ENCODE measurements at regions not wholly inside any gene's neighbourhood (a gene's known extent, or its start where the extent isn't known, plus 50 kb on each side); places are given as distances from the start of the nearest gene placed in this dataset.
A peak's percentile ranks its signal among the peaks of the same experiment; 100 is the strongest.
"Not testable (repeated sequence)": the region's sequence is repeated elsewhere in the genome, so short reads cannot be mapped to it uniquely, and the experiment has no call there.

DNA sequence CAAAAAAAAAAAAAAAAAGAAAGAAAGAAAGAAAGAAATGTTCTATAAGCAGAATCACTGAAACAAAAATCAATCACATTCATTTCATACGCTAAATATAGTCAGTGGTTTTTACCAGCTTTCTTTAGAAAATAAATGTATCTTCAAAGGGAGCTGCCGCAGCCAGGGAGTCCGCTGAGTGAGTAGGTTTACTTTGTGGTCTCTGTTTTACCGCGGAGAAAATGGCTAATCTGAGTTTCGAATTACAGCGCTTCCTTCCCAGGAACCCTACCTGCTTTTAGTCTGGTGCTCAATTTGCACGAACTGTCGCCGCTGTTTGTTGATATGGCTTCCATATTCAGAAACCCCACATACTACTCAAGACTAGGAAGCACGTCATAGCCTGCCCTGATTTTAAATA, 102.4 kb downstream of the TFAP2A start:
- TF ChIP-seq TCF7L2 (IDR thresholded peaks at IDR 0.05; ENCODE audit: borderline replicate concordance, extremely low read depth, insufficient read depth, insufficient read length) (peak; percentile 35), CBX3 (IDR thresholded peaks at IDR 0.05; ENCODE audit: low read depth) (no peak), SIN3A (IDR thresholded peaks at IDR 0.05; ENCODE audit: low read depth) (no peak)
- Histone ChIP-seq H3K4me1 (ENCODE audit: control insufficient read depth in 1 of 2, insufficient read depth in 2 of 2, low read length in 2 of 2) (peaks cover 5 to 19% of the 10 kb centered on the region in 2 experiments; a peak in 3 of 4 replicates), H3K27me3 (ENCODE audit: insufficient read depth, low read length) (no peaks in the 10 kb centered on the region), H3K36me3 (ENCODE audit: control insufficient read depth in 1 of 2, insufficient read depth in 2 of 2, low read length in 2 of 2) (no peaks in the 10 kb centered on the region), H4K20me1 (ENCODE audit: insufficient read depth) (no peaks in the 10 kb centered on the region), H3K9me2 (ENCODE audit: insufficient read depth) (no peaks in the 10 kb centered on the region), H3K4me2 (ENCODE audit: low read length) (no peak overlapping the region), H3K9me3 (ENCODE audit: control insufficient read depth in 1 of 2, insufficient read depth in 1 of 2, low read depth in 1 of 2, low read length in 2 of 2) (no peaks in the 10 kb centered on the region), H3K27ac (ENCODE audit: low read depth, low read length) (no peak overlapping the region), H3K4me3 (replicated peaks in 1 of 2; ENCODE audit: low read depth in 1 of 2, low read length in 2 of 2) (no peak overlapping the region), H3K79me2 (ENCODE audit: insufficient read depth, low read length) (no peaks in the 10 kb centered on the region), H3K9ac (ENCODE audit: low read length) (no peak overlapping the region), H2AFZ (ENCODE audit: low read depth, low read length, poor library complexity, severe bottlenecking) (no peak overlapping the region)
- ATAC-seq = no peak
- no peak for DNase-seq (ENCODE audit: low read depth, low spot score)
- intact Hi-C loops (cut with micrococcal nuclease) = no loop called here
- BruUV-seq (replicated peaks) = no TSS peak
- CTCF ChIA-PET = no interaction called here
- POLR2A ChIA-PET = interaction anchor here (0.7 kb wide), 1 partner anchor 19 kb away, joined by 5 read pairs; no protein-coding TSS in a partner anchor
- RAD21 ChIA-PET (ENCODE audit: low non-redundant PET in 1 of 2, low total read pairs in 2 of 2, uncharacterized antibody in 2 of 2, unreplicated experiment in 2 of 2) = no interaction called here

DNA sequence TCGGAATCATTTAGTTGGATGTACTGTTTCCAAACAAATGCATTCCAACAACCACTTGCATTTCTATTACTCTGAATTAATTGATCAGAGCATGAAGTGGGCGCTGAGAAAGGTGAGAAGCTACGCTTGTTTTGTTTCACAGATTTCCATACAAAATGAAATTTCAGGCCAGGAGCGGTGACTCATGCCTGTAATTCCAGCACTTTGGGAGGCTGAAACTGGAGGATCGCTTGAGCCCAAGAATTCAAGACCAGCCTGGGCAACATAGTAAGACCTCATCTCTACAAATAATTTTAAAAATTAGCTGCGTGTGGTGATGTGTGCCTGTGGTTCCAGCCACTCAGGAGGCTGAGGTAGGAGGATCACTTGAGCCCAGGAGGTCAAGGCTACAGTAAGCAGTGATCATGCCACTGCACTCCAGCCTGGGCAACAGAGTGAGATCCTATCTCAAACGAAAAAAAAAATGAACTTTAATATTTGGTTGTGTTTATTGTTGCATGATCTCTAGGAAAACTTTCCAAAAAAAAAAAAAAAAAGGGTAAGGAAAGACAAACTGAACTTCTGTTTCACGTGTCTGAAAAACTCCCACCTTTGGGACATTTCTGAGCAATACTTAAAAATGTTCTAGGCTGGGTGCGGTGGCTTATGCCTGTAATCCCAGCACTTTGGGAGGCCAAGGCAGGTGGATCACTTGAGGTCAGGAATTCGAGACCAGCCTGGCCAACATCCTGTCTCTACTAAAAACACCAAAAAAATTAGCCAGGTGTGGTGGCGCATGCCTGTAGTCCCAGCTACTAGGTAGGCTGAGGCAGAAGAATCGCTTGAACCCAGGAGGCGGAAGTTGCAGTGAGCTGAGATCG, 103.1 kb downstream of the TFAP2A start:
- H3K9ac ChIP-seq (ENCODE audit: low read length); H3K36me3 ChIP-seq (ENCODE audit: control insufficient read depth in 1 of 2, insufficient read depth in 2 of 2, low read length in 2 of 2); H3K9me2 ChIP-seq (ENCODE audit: insufficient read depth); H3K27me3 ChIP-seq (ENCODE audit: insufficient read depth, low read length); DNase-seq (ENCODE audit: low read depth, low spot score); H3K79me2 ChIP-seq (ENCODE audit: insufficient read depth, low read length); H4K20me1 ChIP-seq (ENCODE audit: insufficient read depth); BruUV-seq (replicated peaks); intact Hi-C loops (cut with micrococcal nuclease); H3K27ac ChIP-seq (ENCODE audit: low read depth, low read length); H3K9me3 ChIP-seq (ENCODE audit: control insufficient read depth in 1 of 2, insufficient read depth in 1 of 2, low read depth in 1 of 2, low read length in 2 of 2); ATAC-seq; H3K4me2 ChIP-seq (ENCODE audit: low read length); RAD21 ChIA-PET (ENCODE audit: low non-redundant PET in 1 of 2, low total read pairs in 2 of 2, uncharacterized antibody in 2 of 2, unreplicated experiment in 2 of 2); CTCF ChIA-PET; H3K4me3 ChIP-seq (replicated peaks in 1 of 2; ENCODE audit: low read depth in 1 of 2, low read length in 2 of 2): not testable (repeated sequence)
- peaks cover 5 to 19% of the 10 kb centered on the region in 2 experiments; a peak in 3 of 4 replicates for H3K4me1 ChIP-seq (ENCODE audit: control insufficient read depth in 1 of 2, insufficient read depth in 2 of 2, low read length in 2 of 2)
- POLR2A ChIA-PET = interaction anchor here (0.7 kb wide), 1 partner anchor 19 kb away, joined by 5 read pairs; no protein-coding TSS in a partner anchor
- H2AFZ ChIP-seq (ENCODE audit: low read depth, low read length, poor library complexity, severe bottlenecking) = peak overlapping the region; percentile 50
